A673 (cell line): ENCODE measurements at regions not wholly inside any gene's neighbourhood (a gene's known extent, or its start where the extent isn't known, plus 50 kb on each side); places are given as distances from the start of the nearest gene placed in this dataset.
"Not testable (repeated sequence)": the region's sequence is repeated elsewhere in the genome, so short reads cannot be mapped to it uniquely, and the experiment has no call there.

Experiments used
- CTCF ChIP-seq: fragments of 300-800, 200-600 bp; sonication (generic); conservative IDR thresholded peaks from 2 replicates; pipeline ENCODE4 v1.5.1; 2017; ENCODE audit warnings: low read depth, mild to moderate bottlenecking, antibody characterized with exemption, low read length, moderate library complexity, mixed read lengths
- EZH2 ChIP-seq: fragments of 200-600 bp; sonication (generic); IDR thresholded peaks from 2 replicates; pipeline ENCODE4 v1.6.1; 2017; ENCODE audit warnings: borderline replicate concordance, low read depth, mild to moderate bottlenecking, mixed read lengths, antibody characterized with exemption, low read length; ENCODE audit not compliant: poor library complexity, severe bottlenecking

DNA sequence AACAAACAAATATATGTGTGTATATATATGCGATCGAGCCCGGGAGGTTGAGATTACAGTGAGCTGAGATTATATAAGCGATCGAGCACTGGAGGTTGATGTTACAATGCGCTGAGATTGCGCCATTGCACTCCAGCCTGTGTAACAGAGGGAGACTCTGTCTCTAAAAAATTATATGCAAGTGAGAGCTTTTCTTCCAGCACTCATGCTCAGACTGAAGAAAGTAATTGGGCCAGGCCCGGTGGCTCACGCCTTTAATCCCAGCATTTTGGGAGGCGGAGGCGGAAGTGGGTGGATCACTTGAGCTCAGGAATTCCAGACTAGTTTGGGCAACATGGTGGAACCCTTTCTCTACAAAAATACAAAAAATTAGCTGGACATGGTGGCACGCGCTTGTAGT, 93.2 kb upstream of the OR4F16 start:
- TF ChIP-seq CTCF, EZH2: not testable (repeated sequence)
